Activated gamma-delta T cell treated with Interleukin-2 at 50 U/mL for 16 hours (primary cell): ENCODE measurements at regions not wholly inside any gene's neighbourhood (a gene's known extent, or its start where the extent isn't known, plus 50 kb on each side); places are given as distances from the start of the nearest gene placed in this dataset.

ENCODE experiments used
- DNase-seq: peaks from one replicate; pipeline ENCODE4 v3.0.0-alpha.2; 2020

- DNase-seq = no peak
These were observed 76.1 kb upstream of the PAX6 start for GRCh38 chr11:31887180-31887579.

GRCh38 chr11:31884080-31884479, 73.0 kb upstream of the PAX6 start:
- no peak for DNase-seq

DNA sequence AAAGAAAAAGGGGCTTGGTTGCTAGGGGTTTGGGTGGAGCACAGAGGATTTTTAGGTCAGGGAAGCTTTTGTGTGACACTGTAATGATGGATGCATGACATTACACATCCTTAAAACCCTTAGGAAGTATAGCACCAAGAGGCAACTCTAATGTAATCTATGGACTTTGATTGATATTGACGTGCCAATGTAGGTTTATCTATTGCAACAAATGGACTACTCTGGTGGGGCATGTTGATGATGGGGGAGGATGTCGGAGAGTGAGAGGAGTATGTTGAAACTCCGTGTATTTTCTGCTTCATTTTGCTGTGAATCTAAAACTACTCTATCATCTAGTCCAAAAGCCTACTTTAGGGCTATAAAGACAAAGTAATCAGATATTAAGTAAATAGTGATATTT, 72.3 kb upstream of the PAX6 start:
- no peak for DNase-seq

DNA sequence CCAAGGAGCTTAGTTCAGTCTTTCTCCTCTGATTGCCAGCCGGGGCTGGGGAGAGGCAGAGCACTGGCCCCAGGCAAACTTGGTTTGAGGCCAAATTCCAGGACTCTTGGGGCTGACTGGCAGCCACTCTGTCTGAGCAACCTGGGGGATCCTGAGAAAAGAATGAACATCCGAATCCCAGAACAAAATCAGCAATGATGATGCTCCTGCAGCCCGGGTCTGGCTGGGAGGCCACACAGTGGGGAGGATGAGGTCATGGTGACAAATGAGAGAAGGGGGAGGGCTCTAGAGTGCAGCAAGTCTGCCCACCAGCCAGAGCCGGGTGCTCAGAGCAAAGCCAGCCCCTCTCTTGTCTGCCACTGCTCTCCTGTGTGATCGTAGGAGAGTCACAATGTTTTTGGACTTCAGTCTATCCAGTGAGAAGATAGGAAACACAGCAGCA, 71.8 kb upstream of the PAX6 start:
- no peak for DNase-seq

DNA sequence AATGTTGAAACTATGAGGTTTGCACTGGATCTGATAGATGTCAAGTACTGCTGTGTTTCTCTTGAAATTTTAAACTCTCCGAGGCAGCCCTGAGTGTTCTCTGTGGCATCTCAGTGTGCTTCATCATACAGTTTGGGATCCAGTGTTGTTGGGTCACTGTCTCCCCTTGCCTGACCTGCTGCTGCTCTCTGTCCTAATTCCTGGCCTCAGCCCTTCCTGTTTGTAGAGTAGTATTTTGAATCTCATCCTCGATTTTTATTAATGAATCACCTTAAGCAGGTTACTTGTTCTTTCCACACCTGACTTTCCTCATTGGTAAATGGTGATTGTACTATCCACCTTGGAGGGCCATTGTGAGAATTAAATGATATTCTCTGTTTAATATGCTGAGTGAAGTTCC, 70.7 kb upstream of the PAX6 start:
- DNase-seq = no peak

DNA sequence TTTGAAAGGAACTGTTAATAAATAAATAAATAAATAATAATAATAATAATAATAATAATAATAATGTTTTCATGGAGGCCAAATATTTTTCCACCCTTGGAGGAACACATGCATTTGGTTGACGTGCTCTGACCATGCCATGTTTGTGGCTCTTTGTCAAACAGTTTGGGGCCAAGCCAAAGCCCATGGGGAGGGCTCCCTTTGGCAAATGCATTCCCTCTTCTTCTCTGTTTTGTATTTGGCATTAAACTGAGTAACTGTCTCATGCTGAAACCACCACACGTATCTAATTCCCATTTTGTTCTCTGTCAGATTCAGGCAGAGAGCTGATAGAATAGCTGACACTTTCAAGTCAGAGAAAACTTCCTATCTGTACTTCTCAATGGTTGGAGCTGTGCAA, 68.6 kb upstream of the PAX6 start:
- DNase-seq = no peak

DNA sequence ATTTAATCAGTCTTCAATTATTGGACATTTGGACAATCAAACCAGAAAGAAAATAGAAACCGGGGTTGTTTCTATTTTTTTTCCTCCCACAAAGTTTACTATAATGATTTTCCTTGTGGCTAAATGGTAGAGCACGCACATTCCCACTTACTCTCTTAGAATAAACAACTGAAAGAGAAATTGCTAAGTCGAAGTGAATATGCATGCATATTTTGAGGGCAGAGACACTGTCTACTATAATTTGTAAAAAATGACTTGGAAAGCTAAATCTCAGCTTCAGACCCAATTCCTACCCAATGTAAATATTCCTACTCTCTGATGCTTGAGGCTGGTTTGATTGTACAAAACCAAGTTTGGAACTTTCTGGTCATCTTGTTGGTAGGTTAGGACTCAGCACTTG, 66.7 kb upstream of the PAX6 start:
- DNase-seq = no peak

GRCh38 chr11:31877083-31877482, 66.0 kb upstream of the PAX6 start:
- DNase-seq = no peak

GRCh38 chr11:31875866-31876560, 64.9 kb upstream of the PAX6 start:
- no peak for DNase-seq

DNA sequence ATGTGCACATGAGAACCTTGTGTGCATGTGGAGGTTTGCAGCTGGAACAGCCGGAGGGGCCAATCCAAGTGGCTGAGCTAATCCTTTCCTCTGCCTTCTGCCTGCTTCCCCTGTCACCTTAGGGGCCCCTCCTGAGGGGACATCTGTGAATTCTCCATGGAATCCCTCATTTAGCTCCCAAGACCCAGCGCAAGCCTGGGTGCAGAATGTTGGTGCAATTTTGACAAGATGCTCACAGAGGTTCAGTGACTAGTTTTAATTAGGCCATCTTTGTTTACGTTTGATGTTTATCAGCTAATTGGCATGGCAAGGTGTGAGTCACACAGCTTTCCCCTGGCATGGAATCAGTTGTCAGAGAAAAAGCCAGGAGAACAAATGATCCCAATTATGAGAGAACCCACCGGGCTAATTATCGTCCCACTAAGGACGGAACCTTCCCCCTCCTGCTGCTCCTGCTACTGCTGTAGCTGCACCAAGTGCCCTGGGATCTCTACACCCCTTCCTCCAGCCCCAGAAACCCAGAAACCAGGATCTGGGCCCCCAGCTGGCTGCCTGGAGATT, 63.6 kb upstream of the PAX6 start:
- DNase-seq = no peak

- DNase-seq = no peak
These were observed 62.0 kb upstream of the PAX6 start for GRCh38 chr11:31873124-31873523.

- no peak for DNase-seq
These were observed 60.9 kb upstream of the PAX6 start for GRCh38 chr11:31872076-31872443.

DNA sequence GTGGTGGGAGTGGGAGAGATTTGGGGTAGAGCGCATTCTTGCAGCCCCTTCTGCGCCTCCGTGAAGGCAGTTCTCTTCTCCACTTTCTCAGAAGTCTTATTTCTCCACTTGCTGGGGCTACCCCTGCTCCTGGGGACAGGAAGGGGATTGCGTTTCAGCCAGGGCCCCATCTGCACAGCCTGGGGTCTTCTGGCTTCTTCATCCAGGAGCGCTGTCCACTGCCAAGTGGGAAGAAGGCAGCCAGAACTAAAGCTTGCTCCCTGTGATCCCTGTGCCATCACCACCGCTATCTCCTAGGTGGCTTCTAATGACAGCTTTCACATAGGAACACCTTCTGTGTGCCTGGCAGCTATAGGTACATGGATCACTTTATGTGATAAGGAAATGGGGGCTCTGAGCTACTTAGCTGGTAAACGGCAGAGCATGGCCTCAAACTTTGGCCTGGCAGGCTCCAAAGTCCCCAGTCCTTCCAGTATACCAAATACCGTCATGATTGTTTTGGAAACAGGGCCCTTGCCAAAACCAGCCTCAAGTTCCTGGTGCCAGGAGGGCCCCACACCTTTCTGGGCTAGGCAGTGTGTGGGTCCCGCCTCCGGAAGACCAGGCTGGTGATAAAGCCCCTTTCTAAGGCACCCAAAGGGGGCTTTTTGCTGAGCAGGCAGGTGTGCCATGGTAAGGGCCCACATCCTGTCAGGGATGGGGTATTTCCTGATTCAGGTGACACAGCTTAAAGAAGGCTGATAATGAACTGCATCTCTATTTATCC, 60.4 kb upstream of the PAX6 start:
- no peak for DNase-seq

DNA sequence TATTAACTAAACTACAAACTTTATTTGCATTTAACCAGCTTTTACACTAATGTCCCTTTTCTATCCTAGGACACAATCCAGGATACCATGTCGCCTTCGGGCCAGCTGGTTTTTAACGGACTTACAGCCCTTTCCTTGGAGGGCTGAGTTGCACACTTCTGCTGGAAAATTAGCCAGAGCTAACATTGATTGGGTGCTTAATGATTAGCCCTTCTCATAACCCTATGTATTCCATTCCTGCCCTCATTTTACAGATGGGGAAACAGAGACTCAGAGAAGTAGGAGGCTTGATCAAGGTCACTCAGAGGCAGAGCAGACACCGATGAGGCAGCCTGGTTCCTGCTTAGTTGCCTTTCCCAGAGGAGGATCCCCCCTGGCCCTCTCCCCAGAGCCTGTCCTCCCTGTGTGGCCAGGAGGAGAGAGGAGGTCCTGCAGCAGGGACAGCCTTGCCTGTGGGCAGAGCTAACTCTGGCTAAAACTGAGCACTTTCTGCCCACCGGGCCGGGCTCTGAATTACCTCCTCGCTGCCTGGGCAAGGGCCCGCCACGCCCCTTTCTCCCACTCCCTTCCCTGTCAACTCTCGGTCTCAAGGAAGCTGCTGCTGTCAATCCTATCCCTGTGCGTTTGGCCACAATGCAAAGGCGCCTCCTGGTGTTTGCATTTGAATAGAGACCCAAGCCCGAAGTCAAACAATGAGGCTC, 59.6 kb upstream of the PAX6 start:
- no peak for DNase-seq

GRCh38 chr11:31869986-31870385, 58.9 kb upstream of the PAX6 start:
- no peak for DNase-seq

GRCh38 chr11:31865606-31866300, 54.6 kb upstream of the PAX6 start:
- no peak for DNase-seq

DNA sequence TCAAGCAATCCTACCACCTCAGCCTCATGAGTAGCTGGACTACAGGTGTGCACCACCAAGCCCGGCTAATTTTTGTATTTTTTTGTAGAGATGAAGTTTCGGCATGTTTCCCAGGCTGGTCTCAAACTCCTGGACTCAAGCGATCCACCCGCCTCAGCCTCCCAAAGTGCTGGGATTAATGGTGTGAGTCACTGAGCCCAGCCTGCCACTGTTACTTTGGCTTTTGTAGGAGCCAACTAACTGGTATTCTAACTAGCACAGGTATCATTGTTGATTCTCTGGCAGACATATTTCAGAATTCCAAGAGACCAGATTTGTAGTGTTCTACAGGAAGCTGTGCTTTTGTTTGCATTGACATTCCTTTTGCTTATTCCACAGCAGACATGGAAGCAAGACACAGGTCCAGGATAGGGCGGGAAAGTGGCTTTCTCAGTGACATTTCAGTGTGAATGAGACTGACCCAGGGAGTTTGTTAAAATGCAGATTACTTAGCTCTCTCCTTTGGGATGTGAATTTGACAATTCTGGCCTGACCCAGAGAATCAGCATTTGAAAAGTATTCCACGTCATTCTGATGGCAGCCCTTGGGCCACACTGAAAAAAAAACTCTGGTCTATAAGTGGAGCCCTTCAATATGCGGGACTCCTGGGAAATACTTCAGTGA, 52.2 kb upstream of the PAX6 start:
- DNase-seq = no peak

GRCh38 chr11:31861011-31861410, 49.9 kb upstream of the PAX6 start:
- DNase-seq = no peak
